ENCODE measurements at regions not wholly inside any gene's neighbourhood (a gene's known extent, or its start where the extent isn't known, plus 50 kb on each side); places are given as distances from the start of the nearest gene placed in this dataset.

DNA sequence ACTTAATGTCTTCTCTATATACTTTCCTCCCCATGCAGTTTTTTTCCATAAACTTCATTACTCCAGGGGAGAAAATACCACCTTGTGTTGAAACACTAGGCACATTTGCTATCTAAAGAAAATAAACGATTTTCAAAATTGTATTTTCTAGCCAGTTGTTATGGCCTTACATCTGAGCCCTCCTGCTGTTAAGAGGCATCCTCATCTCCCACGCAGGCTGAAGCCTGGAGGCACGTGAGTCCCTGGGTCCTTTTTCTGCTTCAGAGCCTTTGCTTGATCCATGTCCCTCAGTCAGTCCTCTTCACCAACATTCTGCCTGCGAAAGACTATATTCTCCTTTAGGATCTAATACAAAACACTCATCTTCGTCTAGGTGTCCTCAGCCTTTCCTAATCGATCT, 479.6 kb upstream of the ZNF717 start:
- no peak for DNase-seq (ENCODE audit: low read depth)
- TF ChIP-seq, protein P1, sequence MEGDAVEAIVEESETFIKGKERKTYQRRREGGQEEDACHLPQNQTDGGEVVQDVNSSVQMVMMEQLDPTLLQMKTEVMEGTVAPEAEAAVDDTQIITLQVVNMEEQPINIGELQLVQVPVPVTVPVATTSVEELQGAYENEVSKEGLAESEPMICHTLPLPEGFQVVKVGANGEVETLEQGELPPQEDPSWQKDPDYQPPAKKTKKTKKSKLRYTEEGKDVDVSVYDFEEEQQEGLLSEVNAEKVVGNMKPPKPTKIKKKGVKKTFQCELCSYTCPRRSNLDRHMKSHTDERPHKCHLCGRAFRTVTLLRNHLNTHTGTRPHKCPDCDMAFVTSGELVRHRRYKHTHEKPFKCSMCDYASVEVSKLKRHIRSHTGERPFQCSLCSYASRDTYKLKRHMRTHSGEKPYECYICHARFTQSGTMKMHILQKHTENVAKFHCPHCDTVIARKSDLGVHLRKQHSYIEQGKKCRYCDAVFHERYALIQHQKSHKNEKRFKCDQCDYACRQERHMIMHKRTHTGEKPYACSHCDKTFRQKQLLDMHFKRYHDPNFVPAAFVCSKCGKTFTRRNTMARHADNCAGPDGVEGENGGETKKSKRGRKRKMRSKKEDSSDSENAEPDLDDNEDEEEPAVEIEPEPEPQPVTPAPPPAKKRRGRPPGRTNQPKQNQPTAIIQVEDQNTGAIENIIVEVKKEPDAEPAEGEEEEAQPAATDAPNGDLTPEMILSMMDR (conservative IDR thresholded peaks at IDR 0.05; ENCODE audit: low read depth, low read length), result no peak
- H3K4me3 ChIP-seq (ENCODE audit: low read length), result no peak overlapping the region

DNA sequence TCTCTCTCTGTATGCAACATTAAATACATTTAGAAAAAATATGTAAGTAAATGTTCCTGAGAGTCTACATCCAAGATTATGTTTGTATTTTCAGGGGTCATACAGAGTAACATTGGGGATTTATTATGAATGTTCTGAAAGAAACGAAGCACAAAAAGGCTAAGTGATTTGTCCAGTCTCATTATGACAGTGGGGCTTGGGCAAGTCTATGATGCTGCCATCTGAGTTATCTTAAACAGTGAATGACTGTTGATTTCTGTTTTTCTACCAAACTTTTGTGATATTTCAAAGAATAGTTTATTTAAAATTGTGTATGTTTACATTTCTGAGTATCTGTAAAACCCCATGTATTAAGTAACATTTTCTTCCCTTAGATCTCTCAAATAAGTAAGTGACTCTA, 481.2 kb upstream of the ZNF717 start:
- DNase-seq (ENCODE audit: low read depth), result no peak
- TF ChIP-seq, protein P1 (conservative IDR thresholded peaks at IDR 0.05; ENCODE audit: low read depth, low read length), result no peak
- H3K4me3 ChIP-seq (ENCODE audit: low read length), result no peak overlapping the region

DNA sequence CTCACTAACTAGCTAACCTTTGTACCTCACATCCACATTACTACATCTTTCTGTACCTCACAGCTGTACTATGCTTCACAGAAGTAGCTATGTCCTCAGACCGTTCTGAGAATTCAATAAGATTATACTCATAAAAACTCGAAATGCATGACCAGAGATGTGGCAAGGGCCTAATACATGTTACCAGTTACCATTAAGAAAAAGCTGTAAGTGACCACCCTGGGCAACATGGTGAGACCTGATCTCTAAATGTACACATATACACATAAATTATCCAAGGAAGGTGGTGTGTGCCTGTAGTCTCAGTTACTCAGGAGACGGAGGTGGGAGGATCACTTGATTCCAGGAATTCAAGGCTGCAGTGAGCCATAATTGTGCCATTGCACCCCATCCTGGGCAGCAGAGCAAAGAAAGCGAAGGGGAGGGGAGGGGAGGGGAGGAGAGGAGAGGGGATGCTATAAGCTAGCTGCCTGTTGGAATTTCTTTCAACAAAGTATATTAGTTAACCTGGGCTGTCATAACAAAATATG, 482.6 kb upstream of the ZNF717 start:
- TF ChIP-seq, protein P1 (conservative IDR thresholded peaks at IDR 0.05; ENCODE audit: low read depth, low read length), result no peak
- DNase-seq (ENCODE audit: low read depth), result no peak
- no peak overlapping the region for H3K4me3 ChIP-seq (ENCODE audit: low read length)

DNA sequence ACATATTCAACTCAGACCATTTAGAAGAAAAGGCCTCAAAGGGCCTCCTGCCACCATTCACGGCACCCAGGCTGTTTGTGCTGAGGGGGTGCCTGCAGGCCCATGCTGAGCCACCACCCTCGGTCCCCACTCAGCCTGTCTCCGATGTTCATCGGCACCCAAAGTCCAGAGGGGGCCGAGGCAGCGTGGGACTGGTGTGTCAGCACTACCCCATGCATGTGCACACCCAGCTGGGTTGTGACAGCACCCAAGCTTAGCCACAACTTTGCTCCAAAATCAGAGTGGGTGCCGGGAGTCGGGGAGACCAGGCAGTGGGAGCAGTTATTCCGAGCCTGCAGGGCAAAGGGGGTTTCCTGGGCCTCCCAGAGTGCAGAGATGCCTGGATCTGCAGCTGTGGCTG, 508.5 kb upstream of the ZNF717 start:
- TF ChIP-seq, protein P1 (conservative IDR thresholded peaks at IDR 0.05; ENCODE audit: low read depth, low read length), result no peak
- no peak for DNase-seq (ENCODE audit: low read depth)
- no peak overlapping the region for H3K4me3 ChIP-seq (ENCODE audit: low read length)

DNA sequence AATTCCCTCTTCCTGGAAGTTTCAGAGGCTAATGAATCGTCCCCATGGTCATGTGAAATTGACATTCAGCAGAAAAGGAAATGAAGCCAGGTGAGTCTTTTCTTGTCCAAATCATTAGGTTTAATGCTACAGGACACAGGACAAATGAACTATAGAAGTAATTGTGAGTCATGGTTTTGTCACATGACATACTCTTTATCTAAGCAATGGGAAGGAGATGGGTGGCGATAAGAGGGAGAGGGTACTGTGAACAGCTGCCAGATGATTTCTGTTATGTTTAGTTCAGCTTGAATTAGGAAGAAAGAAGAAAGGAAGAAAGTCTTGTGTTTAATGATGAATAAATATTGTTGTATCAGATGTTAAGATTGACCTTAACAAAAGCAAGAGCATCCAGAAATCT, 515.4 kb upstream of the ZNF717 start:
- no peak overlapping the region for H3K4me3 ChIP-seq (ENCODE audit: low read length)
- TF ChIP-seq, protein P1 (conservative IDR thresholded peaks at IDR 0.05; ENCODE audit: low read depth, low read length), result no peak
- DNase-seq (ENCODE audit: low read depth), result no peak

DNA sequence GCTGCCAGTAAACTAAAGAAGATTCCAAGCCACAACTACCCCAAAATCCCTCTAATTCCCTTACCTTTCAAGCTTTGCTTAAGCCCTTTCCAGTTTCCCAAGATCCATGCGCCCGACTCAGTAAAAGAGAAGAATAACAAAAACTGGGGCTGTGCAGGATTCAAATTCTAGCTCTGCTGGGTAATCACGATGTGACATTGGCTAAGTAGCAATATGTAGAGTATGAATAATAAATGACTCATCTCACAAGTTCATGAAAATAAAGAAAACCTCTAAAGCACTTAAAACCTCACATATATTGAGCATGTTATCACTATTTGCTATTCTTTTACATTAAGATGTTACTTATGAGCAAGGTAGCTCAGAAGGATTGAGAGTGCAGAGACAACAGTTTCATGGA, 522.2 kb upstream of the ZNF717 start:
- H3K4me3 ChIP-seq (ENCODE audit: low read length), result no peak overlapping the region
- TF ChIP-seq, protein P1 (conservative IDR thresholded peaks at IDR 0.05; ENCODE audit: low read depth, low read length), result no peak
- no peak for DNase-seq (ENCODE audit: low read depth)

DNA sequence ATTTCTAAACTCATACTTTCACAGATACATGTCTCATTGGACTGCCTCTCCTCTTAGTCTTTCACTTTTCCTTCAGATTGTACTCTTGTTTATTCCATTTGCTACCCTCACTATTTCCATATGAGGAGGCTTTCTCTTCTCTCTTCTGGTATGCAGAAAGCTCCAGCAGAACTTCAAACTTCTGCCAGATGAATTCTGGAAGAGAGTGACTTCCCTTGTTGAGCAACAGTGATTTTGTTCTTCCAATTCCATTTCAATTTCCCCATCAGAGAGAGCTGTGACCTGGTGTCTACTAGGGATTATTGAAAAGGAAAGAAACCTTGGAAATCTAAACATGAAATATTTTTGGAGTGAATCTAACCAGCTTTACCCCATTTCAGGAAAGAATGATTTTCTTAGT, 523.2 kb upstream of the ZNF717 start:
- no peak overlapping the region for H3K4me3 ChIP-seq (ENCODE audit: low read length)
- TF ChIP-seq, protein P1 (conservative IDR thresholded peaks at IDR 0.05; ENCODE audit: low read depth, low read length), result no peak
- no peak for DNase-seq (ENCODE audit: low read depth)
